Vagina (tissue), 2 donors: ENCODE measurements at regions not wholly inside any gene's neighbourhood (a gene's known extent, or its start where the extent isn't known, plus 50 kb on each side); places are given as distances from the start of the nearest gene placed in this dataset.

ENCODE experiments used
- POLR2A ChIP-seq, 2 donors: fragments of 450-650 bp; IDR thresholded peaks; one replicate each; pipeline ENCODE4 v1.6.1; 2017; ENCODE audit warnings: antibody characterized with exemption in 2 of 2, mild to moderate bottlenecking in 2 of 2, moderate library complexity in 2 of 2
- POLR2AphosphoS5 ChIP-seq, 2 donors: sonication (generic); formaldehyde crosslinking; IDR thresholded peaks; one replicate each; pipeline ENCODE4 v1.9.0; 2017; ENCODE audit warnings: antibody characterized with exemption in 2 of 2, mild to moderate bottlenecking in 2 of 2, low read depth in 1 of 2; ENCODE audit not compliant: insufficient read depth in 1 of 2
- TF ChIP-seq, protein P1 (sequence below), 3 experiments: fragments of 450-650 bp in 2 of 3; fragments of 200-600 bp in 1 of 3; sonication (generic) in 1 of 3; IDR thresholded peaks; one replicate each; pipeline ENCODE4 v1.5.1; 2017 to 2019; ENCODE audit warnings: antibody characterized with exemption in 3 of 3, mild to moderate bottlenecking in 2 of 3, moderate library complexity in 2 of 3

DNA sequence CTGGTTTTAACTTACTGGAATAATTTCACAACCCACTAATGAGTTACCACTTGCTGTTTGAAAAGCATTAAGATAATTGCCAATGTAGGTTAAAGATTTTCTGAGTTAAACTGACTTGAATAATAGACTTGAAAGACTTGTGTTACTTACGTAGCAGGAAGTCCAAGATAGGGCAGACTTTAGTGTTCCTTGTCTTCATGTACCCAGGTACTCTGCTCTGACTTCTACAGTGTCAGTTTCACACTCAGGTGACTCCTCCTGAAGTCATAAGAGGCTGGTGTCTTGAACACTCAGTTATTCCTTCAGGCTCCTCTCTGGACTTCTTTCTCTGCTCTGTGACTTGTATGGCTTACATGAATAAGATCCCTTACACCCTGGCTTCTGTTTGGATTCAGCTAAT, 76.3 kb upstream of the SGK1 start:
- TF ChIP-seq POLR2A (IDR thresholded peaks at IDR 0.05) = no peak
- TF ChIP-seq, protein P1, sequence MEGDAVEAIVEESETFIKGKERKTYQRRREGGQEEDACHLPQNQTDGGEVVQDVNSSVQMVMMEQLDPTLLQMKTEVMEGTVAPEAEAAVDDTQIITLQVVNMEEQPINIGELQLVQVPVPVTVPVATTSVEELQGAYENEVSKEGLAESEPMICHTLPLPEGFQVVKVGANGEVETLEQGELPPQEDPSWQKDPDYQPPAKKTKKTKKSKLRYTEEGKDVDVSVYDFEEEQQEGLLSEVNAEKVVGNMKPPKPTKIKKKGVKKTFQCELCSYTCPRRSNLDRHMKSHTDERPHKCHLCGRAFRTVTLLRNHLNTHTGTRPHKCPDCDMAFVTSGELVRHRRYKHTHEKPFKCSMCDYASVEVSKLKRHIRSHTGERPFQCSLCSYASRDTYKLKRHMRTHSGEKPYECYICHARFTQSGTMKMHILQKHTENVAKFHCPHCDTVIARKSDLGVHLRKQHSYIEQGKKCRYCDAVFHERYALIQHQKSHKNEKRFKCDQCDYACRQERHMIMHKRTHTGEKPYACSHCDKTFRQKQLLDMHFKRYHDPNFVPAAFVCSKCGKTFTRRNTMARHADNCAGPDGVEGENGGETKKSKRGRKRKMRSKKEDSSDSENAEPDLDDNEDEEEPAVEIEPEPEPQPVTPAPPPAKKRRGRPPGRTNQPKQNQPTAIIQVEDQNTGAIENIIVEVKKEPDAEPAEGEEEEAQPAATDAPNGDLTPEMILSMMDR (IDR thresholded peaks at IDR 0.05) = no peak
- peak in 1 of 2 donors; percentile 41 for TF ChIP-seq POLR2AphosphoS5 (IDR thresholded peaks at IDR 0.05; ENCODE audit: insufficient read depth in 1 of 2, low read depth in 1 of 2)
